ENCODE measurements at regions not wholly inside any gene's neighbourhood (a gene's known extent, or its start where the extent isn't known, plus 50 kb on each side); places are given as distances from the start of the nearest gene placed in this dataset.

GRCh38 chr7:113801751-113802150 is 117.1 kb downstream of the PPP1R3A start:
- TF ChIP-seq POLR2A (IDR thresholded peaks at IDR 0.05) (no peak), CTCF (IDR thresholded peaks at IDR 0.05) (no peak), POLR2AphosphoS5 (IDR thresholded peaks at IDR 0.05) (no peak)
